Loucy (cell line): ENCODE measurements at regions not wholly inside any gene's neighbourhood (a gene's known extent, or its start where the extent isn't known, plus 50 kb on each side); places are given as distances from the start of the nearest gene placed in this dataset.

ENCODE experiments used
- EZH2phosphoT487 ChIP-seq: fragments of 200-600 bp; IDR thresholded peaks from 2 replicates; pipeline ENCODE4 v1.6.1; 2018; ENCODE audit warnings: antibody characterized with exemption, mild to moderate bottlenecking, moderate library complexity, borderline replicate concordance
- TF ChIP-seq, protein P1 (sequence below): fragments of 200-600 bp; sonication (generic); conservative IDR thresholded peaks from 2 replicates; pipeline ENCODE4 v1.5.1; 2014; ENCODE audit warnings: mild to moderate bottlenecking, antibody characterized with exemption, low read length

DNA sequence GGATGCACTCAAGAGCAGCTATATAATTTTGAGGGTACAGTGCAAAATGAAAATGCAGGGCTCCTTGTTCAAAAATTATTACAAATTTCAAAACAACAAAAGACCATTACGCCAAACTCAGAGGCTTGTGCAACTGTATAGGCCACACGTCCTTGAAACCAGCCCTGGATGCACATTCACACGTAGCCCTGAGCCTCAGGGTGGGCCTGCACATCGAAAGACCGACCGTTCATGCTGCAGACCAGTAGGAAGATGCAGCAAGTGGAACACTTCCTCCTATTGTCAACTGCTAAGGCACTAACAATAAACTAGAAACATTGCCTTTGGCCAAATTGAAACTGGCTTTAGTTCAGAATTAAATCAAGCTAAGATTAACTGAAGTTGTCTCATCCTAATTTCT is 174.7 kb downstream of the SHOX2 start:
- TF ChIP-seq, protein P1, sequence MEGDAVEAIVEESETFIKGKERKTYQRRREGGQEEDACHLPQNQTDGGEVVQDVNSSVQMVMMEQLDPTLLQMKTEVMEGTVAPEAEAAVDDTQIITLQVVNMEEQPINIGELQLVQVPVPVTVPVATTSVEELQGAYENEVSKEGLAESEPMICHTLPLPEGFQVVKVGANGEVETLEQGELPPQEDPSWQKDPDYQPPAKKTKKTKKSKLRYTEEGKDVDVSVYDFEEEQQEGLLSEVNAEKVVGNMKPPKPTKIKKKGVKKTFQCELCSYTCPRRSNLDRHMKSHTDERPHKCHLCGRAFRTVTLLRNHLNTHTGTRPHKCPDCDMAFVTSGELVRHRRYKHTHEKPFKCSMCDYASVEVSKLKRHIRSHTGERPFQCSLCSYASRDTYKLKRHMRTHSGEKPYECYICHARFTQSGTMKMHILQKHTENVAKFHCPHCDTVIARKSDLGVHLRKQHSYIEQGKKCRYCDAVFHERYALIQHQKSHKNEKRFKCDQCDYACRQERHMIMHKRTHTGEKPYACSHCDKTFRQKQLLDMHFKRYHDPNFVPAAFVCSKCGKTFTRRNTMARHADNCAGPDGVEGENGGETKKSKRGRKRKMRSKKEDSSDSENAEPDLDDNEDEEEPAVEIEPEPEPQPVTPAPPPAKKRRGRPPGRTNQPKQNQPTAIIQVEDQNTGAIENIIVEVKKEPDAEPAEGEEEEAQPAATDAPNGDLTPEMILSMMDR: no peak
- TF ChIP-seq EZH2phosphoT487: no peak
